Gastroesophageal sphincter (tissue), 3 donors: ENCODE measurements at regions not wholly inside any gene's neighbourhood (a gene's known extent, or its start where the extent isn't known, plus 50 kb on each side); places are given as distances from the start of the nearest gene placed in this dataset.

Experiments used
- POLR2A ChIP-seq, 2 donors: fragments of 450-650 bp; IDR thresholded peaks; one replicate each; pipeline ENCODE4 v1.6.1; 2017; ENCODE audit warnings: antibody characterized with exemption in 2 of 2, mild to moderate bottlenecking in 2 of 2, moderate library complexity in 1 of 2
- POLR2AphosphoS5 ChIP-seq: sonication (generic); formaldehyde crosslinking; IDR thresholded peaks from one replicate; pipeline ENCODE4 v1.6.1; 2017; ENCODE audit warnings: antibody characterized with exemption
- TF ChIP-seq, protein P1 (sequence below), 4 experiments: fragments of 200-600 bp in 2 of 4; fragments of 450-650 bp in 2 of 4; sonication (generic) in 1 of 4; IDR thresholded peaks; one replicate each; pipeline ENCODE4 v1.5.1; 2017 to 2019; ENCODE audit warnings: antibody characterized with exemption in 4 of 4, mild to moderate bottlenecking in 2 of 4, moderate library complexity in 2 of 4

DNA sequence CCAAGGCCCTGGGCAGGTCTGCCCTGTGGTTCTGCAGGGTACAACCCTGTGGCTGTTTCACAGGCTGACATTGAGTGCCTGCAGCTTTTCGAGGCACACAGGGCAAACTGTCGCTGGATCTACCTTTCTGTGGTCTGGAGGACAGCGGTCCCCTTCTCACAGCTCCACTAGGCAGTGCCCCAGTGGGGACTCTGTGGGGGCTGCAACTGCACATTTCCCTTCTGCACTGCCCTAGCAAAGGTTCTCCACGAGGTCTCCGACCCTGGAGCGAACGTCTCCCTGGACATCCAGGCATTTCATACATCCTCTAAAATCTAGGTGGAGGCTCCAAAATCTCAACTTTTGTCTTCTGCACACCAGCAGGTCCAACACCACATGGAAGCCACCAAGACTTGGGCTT lies 1645.2 kb upstream of the CDH6 start:
- TF ChIP-seq POLR2A (IDR thresholded peaks at IDR 0.05) (no peak), POLR2AphosphoS5 (no peak)
- TF ChIP-seq, protein P1, sequence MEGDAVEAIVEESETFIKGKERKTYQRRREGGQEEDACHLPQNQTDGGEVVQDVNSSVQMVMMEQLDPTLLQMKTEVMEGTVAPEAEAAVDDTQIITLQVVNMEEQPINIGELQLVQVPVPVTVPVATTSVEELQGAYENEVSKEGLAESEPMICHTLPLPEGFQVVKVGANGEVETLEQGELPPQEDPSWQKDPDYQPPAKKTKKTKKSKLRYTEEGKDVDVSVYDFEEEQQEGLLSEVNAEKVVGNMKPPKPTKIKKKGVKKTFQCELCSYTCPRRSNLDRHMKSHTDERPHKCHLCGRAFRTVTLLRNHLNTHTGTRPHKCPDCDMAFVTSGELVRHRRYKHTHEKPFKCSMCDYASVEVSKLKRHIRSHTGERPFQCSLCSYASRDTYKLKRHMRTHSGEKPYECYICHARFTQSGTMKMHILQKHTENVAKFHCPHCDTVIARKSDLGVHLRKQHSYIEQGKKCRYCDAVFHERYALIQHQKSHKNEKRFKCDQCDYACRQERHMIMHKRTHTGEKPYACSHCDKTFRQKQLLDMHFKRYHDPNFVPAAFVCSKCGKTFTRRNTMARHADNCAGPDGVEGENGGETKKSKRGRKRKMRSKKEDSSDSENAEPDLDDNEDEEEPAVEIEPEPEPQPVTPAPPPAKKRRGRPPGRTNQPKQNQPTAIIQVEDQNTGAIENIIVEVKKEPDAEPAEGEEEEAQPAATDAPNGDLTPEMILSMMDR (IDR thresholded peaks at IDR 0.05): no peak
